ENCODE measurements at regions not wholly inside any gene's neighbourhood (a gene's known extent, or its start where the extent isn't known, plus 50 kb on each side); places are given as distances from the start of the nearest gene placed in this dataset.

GRCh38 chr3:74027121-74027520 is 402.4 kb upstream of the PDZRN3 start:
- no peaks in the 10 kb centered on the region for H3K4me1 Mint-ChIP-seq

GRCh38 chr3:74023395-74023794 is 398.7 kb upstream of the PDZRN3 start:
- H3K4me1 Mint-ChIP-seq, result no peaks in the 10 kb centered on the region
- CTCF ChIA-PET, result no interaction called here
- ATAC-seq (ENCODE audit: low read depth), result no peak
- peaks cover 9% of the 10 kb centered on the region for H3K9me3 Mint-ChIP-seq
- intact Hi-C loops (cut with micrococcal nuclease), result no loop called here
- H3K4me3 Mint-ChIP-seq, result no peak overlapping the region
- no peak overlapping the region for H3K27ac Mint-ChIP-seq
- DNase-seq, result no peak
- no peaks in the 10 kb centered on the region for H3K27me3 Mint-ChIP-seq
- no peaks in the 10 kb centered on the region for H3K36me3 Mint-ChIP-seq (ENCODE audit: low read depth)
- POLR2A ChIA-PET, result interaction anchor here (0.7 kb wide), 1 partner anchor 40 kb away, joined by 12 read pairs; no protein-coding TSS in a partner anchor
- TF ChIP-seq CTCF (IDR thresholded peaks at IDR 0.05), result no peak

More at GRCh38 chr3:74027121-74027520, 402.4 kb upstream of the PDZRN3 start:
- Mint-ChIP-seq H3K27ac (no peak overlapping the region), H3K9me3 (peaks cover 9% of the 10 kb centered on the region), H3K27me3 (no peaks in the 10 kb centered on the region), H3K36me3 (ENCODE audit: low read depth) (no peaks in the 10 kb centered on the region), H3K4me3 (no peak overlapping the region)
- intact Hi-C loops (cut with micrococcal nuclease), result no loop called here
- POLR2A ChIA-PET, result no interaction called here
- no peak for DNase-seq
- TF ChIP-seq CTCF (IDR thresholded peaks at IDR 0.05), result no peak
- CTCF ChIA-PET, result no interaction called here
- ATAC-seq (ENCODE audit: low read depth), result no peak

- no peaks in the 10 kb centered on the region for H3K4me1 Mint-ChIP-seq
- no peak for ATAC-seq (ENCODE audit: low read depth)
- H3K9me3 Mint-ChIP-seq, result peaks cover 3% of the 10 kb centered on the region
- H3K27ac Mint-ChIP-seq, result no peak overlapping the region
- no peak overlapping the region for H3K4me3 Mint-ChIP-seq
- POLR2A ChIA-PET, result no interaction called here
- no peaks in the 10 kb centered on the region for H3K36me3 Mint-ChIP-seq (ENCODE audit: low read depth)
- intact Hi-C loops (cut with micrococcal nuclease), result no loop called here
- DNase-seq, result no peak
- no peak for TF ChIP-seq CTCF (IDR thresholded peaks at IDR 0.05)
- CTCF ChIA-PET, result no interaction called here
- no peaks in the 10 kb centered on the region for H3K27me3 Mint-ChIP-seq
Observed at GRCh38 chr3:74021449-74021848, 396.7 kb upstream of the PDZRN3 start.

GRCh38 chr3:74009961-74010844 is 385.5 kb upstream of the PDZRN3 start:
- peaks cover 12% of the 10 kb centered on the region for H3K9me3 Mint-ChIP-seq
- H3K27me3 Mint-ChIP-seq, result no peaks in the 10 kb centered on the region
- H3K4me3 Mint-ChIP-seq, result no peak overlapping the region
- intact Hi-C loops (cut with micrococcal nuclease), result no loop called here
- no peaks in the 10 kb centered on the region for H3K4me1 Mint-ChIP-seq
- ChIA-PET POLR2A (no interaction called here), CTCF (no interaction called here)
- TF ChIP-seq CTCF (IDR thresholded peaks at IDR 0.05), result no peak
- no peak overlapping the region for H3K27ac Mint-ChIP-seq
- no peaks in the 10 kb centered on the region for H3K36me3 Mint-ChIP-seq (ENCODE audit: low read depth)
- ATAC-seq (ENCODE audit: low read depth) (no peak), DNase-seq (no peak)

GRCh38 chr3:74004386-74004785 is 379.6 kb upstream of the PDZRN3 start:
- intact Hi-C loops (cut with micrococcal nuclease), result no loop called here
- ChIA-PET POLR2A (no interaction called here), CTCF (no interaction called here)
- Mint-ChIP-seq H3K4me1 (no peaks in the 10 kb centered on the region), H3K36me3 (ENCODE audit: low read depth) (no peaks in the 10 kb centered on the region), H3K27ac (no peak overlapping the region), H3K27me3 (no peaks in the 10 kb centered on the region), H3K4me3 (no peak overlapping the region), H3K9me3 (peaks cover 14% of the 10 kb centered on the region)
- no peak for TF ChIP-seq CTCF (IDR thresholded peaks at IDR 0.05)
- ATAC-seq (ENCODE audit: low read depth) (no peak), DNase-seq (no peak)

Measured in activated B cell treated with CpG ODN at 0.5 μM for 24 hours (primary cell).